ENCODE measurements at regions not wholly inside any gene's neighbourhood (a gene's known extent, or its start where the extent isn't known, plus 50 kb on each side); places are given as distances from the start of the nearest gene placed in this dataset.

GRCh38 chr13:32936716-32937115, 79.5 kb upstream of the KL start:
- Histone ChIP-seq H3K27ac (ENCODE audit: low read depth, low read length, poor library complexity, severe bottlenecking) (no peak overlapping the region), H3K36me3 (ENCODE audit: insufficient read depth, low read length) (no peaks in the 10 kb centered on the region), H2AFZ (ENCODE audit: low read length) (no peak overlapping the region), H3K4me1 (ENCODE audit: insufficient read depth, low read length, poor library complexity, severe bottlenecking) (no peaks in the 10 kb centered on the region), H3K9me2 (ENCODE audit: insufficient read depth, low read length) (no peaks in the 10 kb centered on the region), H3K4me2 (ENCODE audit: low read length) (no peak overlapping the region), H3K4me3 (ENCODE audit: low read depth, low read length, poor library complexity, severe bottlenecking) (no peak overlapping the region), H3K9me3 (ENCODE audit: low read length) (no peaks in the 10 kb centered on the region), H4K20me1 (ENCODE audit: insufficient read depth, low read length) (no peaks in the 10 kb centered on the region), H3K79me2 (ENCODE audit: insufficient read depth, low read depth, low read length) (no peaks in the 10 kb centered on the region)
- BruUV-seq (replicated peaks): no TSS peak
- intact Hi-C loops (cut with micrococcal nuclease; ENCODE audit: unreplicated experiment): no loop called here
- ChIA-PET POLR2A (no interaction called here), CTCF (ENCODE audit: unreplicated experiment) (no interaction called here)
- TF ChIP-seq EZH2phosphoT487 (IDR thresholded peaks at IDR 0.05; ENCODE audit: borderline replicate concordance, low read depth, low read length): no peak
- no peak for TF ChIP-seq CTCF (conservative IDR thresholded peaks at IDR 0.05; ENCODE audit: low read length)
- DNase-seq (ENCODE audit: low spot score): no peak

- DNase-seq (ENCODE audit: low spot score): no peak
- Histone ChIP-seq H3K4me1 (ENCODE audit: insufficient read depth, low read length, poor library complexity, severe bottlenecking) (no peaks in the 10 kb centered on the region), H3K9me3 (ENCODE audit: low read length) (no peaks in the 10 kb centered on the region), H3K4me3 (ENCODE audit: low read depth, low read length, poor library complexity, severe bottlenecking) (no peak overlapping the region), H3K9me2 (ENCODE audit: insufficient read depth, low read length) (no peaks in the 10 kb centered on the region), H3K79me2 (ENCODE audit: insufficient read depth, low read depth, low read length) (no peaks in the 10 kb centered on the region), H3K27ac (ENCODE audit: low read depth, low read length, poor library complexity, severe bottlenecking) (no peak overlapping the region), H2AFZ (ENCODE audit: low read length) (no peak overlapping the region), H4K20me1 (ENCODE audit: insufficient read depth, low read length) (no peaks in the 10 kb centered on the region), H3K36me3 (ENCODE audit: insufficient read depth, low read length) (no peaks in the 10 kb centered on the region), H3K4me2 (ENCODE audit: low read length) (no peak overlapping the region)
- no TSS peak for BruUV-seq (replicated peaks)
- no peak for TF ChIP-seq CTCF (conservative IDR thresholded peaks at IDR 0.05; ENCODE audit: low read length)
- TF ChIP-seq EZH2phosphoT487 (IDR thresholded peaks at IDR 0.05; ENCODE audit: borderline replicate concordance, low read depth, low read length): no peak
- intact Hi-C loops (cut with micrococcal nuclease; ENCODE audit: unreplicated experiment): no loop called here
- CTCF ChIA-PET (ENCODE audit: unreplicated experiment): no interaction called here
- POLR2A ChIA-PET: no interaction called here
Observed at GRCh38 chr13:32938314-32938713, 77.9 kb upstream of the KL start.

GRCh38 chr13:32938907-32939306, 77.3 kb upstream of the KL start:
- TF ChIP-seq CTCF (conservative IDR thresholded peaks at IDR 0.05; ENCODE audit: low read length): no peak
- TF ChIP-seq EZH2phosphoT487 (IDR thresholded peaks at IDR 0.05; ENCODE audit: borderline replicate concordance, low read depth, low read length): no peak
- H3K9me2 ChIP-seq (ENCODE audit: insufficient read depth, low read length): no peaks in the 10 kb centered on the region
- no peaks in the 10 kb centered on the region for H4K20me1 ChIP-seq (ENCODE audit: insufficient read depth, low read length)
- H3K79me2 ChIP-seq (ENCODE audit: insufficient read depth, low read depth, low read length): no peaks in the 10 kb centered on the region
- ChIA-PET POLR2A (no interaction called here), CTCF (ENCODE audit: unreplicated experiment) (no interaction called here)
- H3K4me1 ChIP-seq (ENCODE audit: insufficient read depth, low read length, poor library complexity, severe bottlenecking): no peaks in the 10 kb centered on the region
- no peaks in the 10 kb centered on the region for H3K36me3 ChIP-seq (ENCODE audit: insufficient read depth, low read length)
- H3K4me3 ChIP-seq (ENCODE audit: low read depth, low read length, poor library complexity, severe bottlenecking): no peak overlapping the region
- H3K4me2 ChIP-seq (ENCODE audit: low read length): no peak overlapping the region
- no peak overlapping the region for H2AFZ ChIP-seq (ENCODE audit: low read length)
- no peak overlapping the region for H3K27ac ChIP-seq (ENCODE audit: low read depth, low read length, poor library complexity, severe bottlenecking)
- intact Hi-C loops (cut with micrococcal nuclease; ENCODE audit: unreplicated experiment): no loop called here
- no peaks in the 10 kb centered on the region for H3K9me3 ChIP-seq (ENCODE audit: low read length)
- no peak for DNase-seq (ENCODE audit: low spot score)
- no TSS peak for BruUV-seq (replicated peaks)

Measured in OCI-LY7 (cell line).